Trophoblast cell (in vitro differentiated cells and primary cell): ENCODE measurements at regions not wholly inside any gene's neighbourhood (a gene's known extent, or its start where the extent isn't known, plus 50 kb on each side); places are given as distances from the start of the nearest gene placed in this dataset.

Experiments
- DNase-seq, 2 donors: peaks; one replicate each; pipeline ENCODE4 v3.0.0-alpha.2; 2016
- H2AFZ ChIP-seq: 2 replicates; pipeline ENCODE4 v1.6.1; 2013; ENCODE audit warnings: low read length, moderate library complexity, mild to moderate bottlenecking; ENCODE audit not compliant: insufficient read depth, poor library complexity
- H2AK5ac ChIP-seq: 2 replicates; pipeline ENCODE4 v1.6.1; 2013; ENCODE audit warnings: mild to moderate bottlenecking, low read length
- H2BK120ac ChIP-seq: 2 replicates; pipeline ENCODE4 v1.6.1; 2013; ENCODE audit warnings: low read length, mild to moderate bottlenecking, moderate library complexity; ENCODE audit not compliant: insufficient read depth, poor library complexity
- H2BK12ac ChIP-seq: 2 replicates; pipeline ENCODE4 v1.6.1; 2013; ENCODE audit warnings: mild to moderate bottlenecking, low read length, moderate library complexity
- H2BK5ac ChIP-seq: 2 replicates; pipeline ENCODE4 v1.6.1; 2013; ENCODE audit warnings: low read length, low read depth, moderate library complexity, mild to moderate bottlenecking; ENCODE audit not compliant: poor library complexity
- H3K14ac ChIP-seq: 2 replicates; pipeline ENCODE4 v1.6.1; 2013; ENCODE audit warnings: mild to moderate bottlenecking, low read length
- H3K18ac ChIP-seq: 2 replicates; pipeline ENCODE4 v1.6.1; 2013; ENCODE audit warnings: mild to moderate bottlenecking, low read length
- H3K23ac ChIP-seq: 2 replicates; pipeline ENCODE4 v1.6.1; 2013; ENCODE audit warnings: low read length
- H3K27ac ChIP-seq: 2 replicates; pipeline ENCODE4 v1.5.1; 2013; ENCODE audit warnings: low read depth, mild to moderate bottlenecking, inconsistent platforms, low read length, moderate library complexity
- H3K27me3 ChIP-seq: 2 replicates; pipeline ENCODE4 v1.6.1; 2013; ENCODE audit warnings: inconsistent platforms, mild to moderate bottlenecking, low read length, moderate library complexity; ENCODE audit not compliant: insufficient read depth
- H3K36me3 ChIP-seq, 2 experiments: 1 replicate in 1 of 2; 2 replicates in 1 of 2; pipeline ENCODE4 v1.6.1; 2013; ENCODE audit warnings: low read length in 2 of 2, mild to moderate bottlenecking in 2 of 2, moderate library complexity in 1 of 2; ENCODE audit not compliant: insufficient read depth in 2 of 2, control insufficient read depth in 1 of 2
- H3K4ac ChIP-seq: 2 replicates; pipeline ENCODE4 v1.6.1; 2013; ENCODE audit warnings: low read depth, mild to moderate bottlenecking, low read length, moderate library complexity
- H3K4me1 ChIP-seq, 2 experiments: 1 replicate in 1 of 2; 2 replicates in 1 of 2; pipeline ENCODE4 v1.6.1; 2013; ENCODE audit warnings: low read length in 2 of 2, mild to moderate bottlenecking in 2 of 2, moderate library complexity in 1 of 2; ENCODE audit not compliant: insufficient read depth in 2 of 2, control insufficient read depth in 1 of 2
- H3K4me2 ChIP-seq: 2 replicates; pipeline ENCODE4 v1.6.1; 2013; ENCODE audit warnings: inconsistent platforms, mild to moderate bottlenecking, low read length, moderate library complexity
- H3K4me3 ChIP-seq: 2 replicates; pipeline ENCODE4 v1.5.1; 2013; ENCODE audit warnings: mild to moderate bottlenecking, low read depth, low read length, inconsistent platforms
- H3K79me1 ChIP-seq: one replicate; pipeline ENCODE4 v1.6.1; 2013; ENCODE audit warnings: low read length
- H3K79me2 ChIP-seq: 2 replicates; pipeline ENCODE4 v1.6.1; 2013; ENCODE audit warnings: low read length, mild to moderate bottlenecking; ENCODE audit not compliant: control insufficient read depth, insufficient read depth, poor library complexity
- H3K9ac ChIP-seq: 2 replicates; pipeline ENCODE4 v1.6.1; 2013; ENCODE audit warnings: mild to moderate bottlenecking, low read length
- H3K9me3 ChIP-seq: 2 replicates; pipeline ENCODE4 v1.6.1; 2013; ENCODE audit warnings: low read depth, mild to moderate bottlenecking, control low read depth, inconsistent platforms, low read length; ENCODE audit not compliant: insufficient read depth
- H4K12ac ChIP-seq: 2 replicates; pipeline ENCODE4 v1.6.1; 2013; ENCODE audit warnings: low read depth, mild to moderate bottlenecking, low read length, moderate library complexity
- H4K8ac ChIP-seq: 2 replicates; pipeline ENCODE4 v1.6.1; 2013; ENCODE audit warnings: low read depth, mild to moderate bottlenecking, low read length, moderate library complexity
- H4K91ac ChIP-seq: one replicate; pipeline ENCODE4 v1.6.1; 2013; ENCODE audit warnings: low read depth, mild to moderate bottlenecking, low read length, moderate library complexity
- WGBS: extraction: QIAGEN DNeasy Blood & Tissue Kit; methylation state at CpG from one replicate; pipeline ENCODE4 v1.1.7; 2013; ENCODE audit warnings: missing lambda C conversion rate; ENCODE audit not compliant: insufficient read length, insufficient coverage; ENCODE audit errors: extremely low coverage; 5-methylcytosine and 5-hydroxymethylcytosine counted together

DNA sequence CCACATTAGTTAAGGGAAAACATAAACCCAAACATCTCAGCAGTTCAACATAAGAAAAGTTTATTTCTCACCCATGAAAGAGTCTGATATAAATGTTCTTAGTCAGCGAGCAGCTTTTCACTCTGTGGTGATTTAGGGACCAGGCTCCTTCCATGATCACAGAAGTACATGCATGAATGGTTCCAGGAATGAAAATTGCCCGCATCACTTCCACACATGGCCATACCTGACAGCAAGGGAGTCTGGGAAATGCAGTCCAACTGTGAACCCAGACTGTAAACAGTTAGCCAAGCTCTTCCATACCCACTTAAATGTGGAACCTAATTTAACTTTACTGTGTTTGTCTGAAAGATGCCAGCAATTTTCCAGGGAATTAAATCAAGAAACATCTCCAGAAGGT lies 353.9 kb downstream of the HACE1 start:
- Histone ChIP-seq H3K9ac (no peak overlapping the region), H3K14ac (no peak overlapping the region)

DNA sequence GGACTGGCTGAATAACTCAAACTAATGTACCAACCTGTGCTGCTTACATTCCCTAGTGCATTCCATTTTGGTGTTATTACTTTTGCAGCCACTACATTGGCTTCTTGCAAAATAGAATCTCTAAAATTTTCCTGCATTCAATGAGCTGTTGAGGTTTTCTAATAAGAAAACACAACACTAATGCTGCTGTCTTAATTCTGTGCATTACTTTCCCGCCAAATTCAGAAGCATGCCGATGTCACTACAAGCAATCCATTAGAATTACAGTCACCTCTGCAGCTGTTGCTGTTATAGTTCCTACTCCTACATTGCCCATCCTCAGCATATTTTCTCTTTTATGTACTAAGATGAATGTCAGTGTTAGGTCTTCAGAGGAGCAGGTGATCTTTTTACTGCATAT lies 359.5 kb downstream of the HACE1 start:
- no CpG with 5 or more reads among the region's 2 CpGs for WGBS
- DNase-seq = no peak
- no peak overlapping the region for H2BK5ac ChIP-seq

More for the DNA sequence above, 353.9 kb downstream of the HACE1 start:
- no peak overlapping the region for H3K27ac ChIP-seq
- H3K18ac ChIP-seq = no peak overlapping the region
- H3K4me2 ChIP-seq = no peak overlapping the region
- no CpG with 5 or more reads among the region's 2 CpGs for WGBS
- H3K23ac ChIP-seq = no peak overlapping the region
- no peak overlapping the region for H3K4me3 ChIP-seq
- no peak overlapping the region for H4K91ac ChIP-seq
- H4K12ac ChIP-seq = no peak overlapping the region
- H2AFZ ChIP-seq = no peak overlapping the region
- no peak overlapping the region for H2AK5ac ChIP-seq
- no peaks in the 10 kb centered on the region for H3K79me1 ChIP-seq
- H3K79me2 ChIP-seq = no peaks in the 10 kb centered on the region
- no peak overlapping the region for H2BK5ac ChIP-seq
- no peaks in the 10 kb centered on the region for H3K27me3 ChIP-seq
- no peak overlapping the region for H2BK120ac ChIP-seq
- H2BK12ac ChIP-seq = no peak overlapping the region
- H3K4ac ChIP-seq = no peak overlapping the region
- no peaks in the 10 kb centered on the region for H3K4me1 ChIP-seq
- H4K8ac ChIP-seq = no peak overlapping the region
- no peaks in the 10 kb centered on the region for H3K9me3 ChIP-seq
- no peaks in the 10 kb centered on the region for H3K36me3 ChIP-seq
- DNase-seq = peak in 1 of 2 donors; percentile 4

DNA sequence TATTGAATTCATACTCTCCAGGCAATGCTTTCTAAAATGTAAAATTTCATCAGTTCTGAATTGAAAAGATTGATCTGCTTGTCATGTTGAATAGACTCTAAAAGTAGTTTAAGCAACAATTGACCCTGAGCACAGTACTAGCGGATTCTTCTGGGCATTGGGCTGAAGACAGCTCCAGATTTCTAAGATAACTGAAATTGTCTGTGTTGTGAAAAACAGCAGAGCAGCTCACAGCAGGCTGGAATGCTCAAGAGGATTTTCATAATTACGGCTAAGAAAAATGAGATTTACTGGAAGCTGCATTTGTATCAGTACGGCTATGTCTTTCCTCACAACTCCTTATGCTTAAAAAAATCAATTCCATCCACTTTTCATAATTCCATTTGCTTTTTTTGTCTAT lies 373.7 kb downstream of the HACE1 start:
- Histone ChIP-seq H3K18ac (no peak overlapping the region), H4K91ac (no peak overlapping the region), H3K23ac (no peak overlapping the region), H3K27me3 (no peaks in the 10 kb centered on the region), H3K9ac (no peak overlapping the region), H3K4me1 (no peaks in the 10 kb centered on the region), H3K79me2 (no peaks in the 10 kb centered on the region), H3K4me3 (no peak overlapping the region), H3K4ac (no peak overlapping the region), H3K79me1 (no peaks in the 10 kb centered on the region), H3K4me2 (no peak overlapping the region), H2AFZ (no peak overlapping the region), H3K27ac (no peak overlapping the region), H4K8ac (no peak overlapping the region), H2BK120ac (no peak overlapping the region), H2BK5ac (no peak overlapping the region), H3K14ac (no peak overlapping the region), H3K36me3 (no peaks in the 10 kb centered on the region), H2AK5ac (no peak overlapping the region), H4K12ac (no peak overlapping the region), H3K9me3 (no peaks in the 10 kb centered on the region), H2BK12ac (no peak overlapping the region)
- no peak for DNase-seq
- WGBS = no CpG with 5 or more reads among the region's 3 CpGs

More for the DNA sequence above, 359.5 kb downstream of the HACE1 start:
- Histone ChIP-seq H3K4ac (no peak overlapping the region), H3K9ac (no peak overlapping the region), H2BK120ac (no peak overlapping the region), H3K4me2 (no peak overlapping the region), H3K4me3 (no peak overlapping the region), H3K79me2 (no peaks in the 10 kb centered on the region), H3K27me3 (no peaks in the 10 kb centered on the region), H4K91ac (no peak overlapping the region), H2BK12ac (no peak overlapping the region), H3K9me3 (no peaks in the 10 kb centered on the region), H2AFZ (no peak overlapping the region), H3K18ac (no peak overlapping the region), H4K8ac (no peak overlapping the region), H3K4me1 (no peaks in the 10 kb centered on the region), H3K79me1 (no peaks in the 10 kb centered on the region), H3K27ac (no peak overlapping the region), H2AK5ac (no peak overlapping the region), H3K23ac (no peak overlapping the region), H3K36me3 (no peaks in the 10 kb centered on the region), H4K12ac (no peak overlapping the region), H3K14ac (no peak overlapping the region)

DNA sequence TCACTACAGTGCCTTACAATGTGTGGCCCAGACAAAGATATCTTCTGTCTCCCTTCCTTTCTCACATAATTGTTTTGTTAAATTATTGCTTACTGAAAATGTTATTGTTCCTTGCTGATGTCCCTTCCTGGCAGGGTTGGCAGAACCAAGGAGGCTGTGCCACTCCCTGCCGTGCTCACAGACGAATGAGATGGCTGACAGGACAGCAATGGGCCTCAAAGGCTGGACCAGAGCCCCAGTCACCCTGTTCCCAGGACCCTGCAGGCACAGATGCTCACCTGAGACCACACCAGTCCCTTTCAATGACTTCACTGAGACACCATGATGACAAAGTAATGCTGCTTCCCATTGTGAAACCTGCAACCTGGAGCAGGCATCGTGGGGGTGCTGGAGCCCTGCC lies 375.1 kb downstream of the HACE1 start:
- Histone ChIP-seq H3K4me2 (no peak overlapping the region), H4K8ac (no peak overlapping the region), H4K91ac (no peak overlapping the region), H3K23ac (no peak overlapping the region), H3K79me2 (no peaks in the 10 kb centered on the region), H3K4me3 (no peak overlapping the region), H3K9me3 (no peaks in the 10 kb centered on the region), H3K27me3 (no peaks in the 10 kb centered on the region), H3K9ac (no peak overlapping the region), H2BK5ac (no peak overlapping the region), H3K14ac (no peak overlapping the region), H3K27ac (no peak overlapping the region), H2AK5ac (no peak overlapping the region), H3K4me1 (no peaks in the 10 kb centered on the region), H3K18ac (no peak overlapping the region), H4K12ac (no peak overlapping the region), H2BK120ac (no peak overlapping the region), H2BK12ac (no peak overlapping the region), H2AFZ (no peak overlapping the region), H3K4ac (no peak overlapping the region), H3K36me3 (no peaks in the 10 kb centered on the region), H3K79me1 (no peaks in the 10 kb centered on the region)
- DNase-seq = no peak
- no CpG with 5 or more reads among the region's 3 CpGs for WGBS
